ENCODE measurements at regions not wholly inside any gene's neighbourhood (a gene's known extent, or its start where the extent isn't known, plus 50 kb on each side); places are given as distances from the start of the nearest gene placed in this dataset.

- TF ChIP-seq, protein P1, sequence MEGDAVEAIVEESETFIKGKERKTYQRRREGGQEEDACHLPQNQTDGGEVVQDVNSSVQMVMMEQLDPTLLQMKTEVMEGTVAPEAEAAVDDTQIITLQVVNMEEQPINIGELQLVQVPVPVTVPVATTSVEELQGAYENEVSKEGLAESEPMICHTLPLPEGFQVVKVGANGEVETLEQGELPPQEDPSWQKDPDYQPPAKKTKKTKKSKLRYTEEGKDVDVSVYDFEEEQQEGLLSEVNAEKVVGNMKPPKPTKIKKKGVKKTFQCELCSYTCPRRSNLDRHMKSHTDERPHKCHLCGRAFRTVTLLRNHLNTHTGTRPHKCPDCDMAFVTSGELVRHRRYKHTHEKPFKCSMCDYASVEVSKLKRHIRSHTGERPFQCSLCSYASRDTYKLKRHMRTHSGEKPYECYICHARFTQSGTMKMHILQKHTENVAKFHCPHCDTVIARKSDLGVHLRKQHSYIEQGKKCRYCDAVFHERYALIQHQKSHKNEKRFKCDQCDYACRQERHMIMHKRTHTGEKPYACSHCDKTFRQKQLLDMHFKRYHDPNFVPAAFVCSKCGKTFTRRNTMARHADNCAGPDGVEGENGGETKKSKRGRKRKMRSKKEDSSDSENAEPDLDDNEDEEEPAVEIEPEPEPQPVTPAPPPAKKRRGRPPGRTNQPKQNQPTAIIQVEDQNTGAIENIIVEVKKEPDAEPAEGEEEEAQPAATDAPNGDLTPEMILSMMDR (IDR thresholded peaks at IDR 0.05): no peak
- no peak for TF ChIP-seq POLR2AphosphoS5 (IDR thresholded peaks at IDR 0.05)
Measured at GRCh38 chr16:6665126-6665525, 667.5 kb upstream of the RBFOX1 start.

All from breast epithelium (tissue), 3 donors.